ENCODE measurements at regions not wholly inside any gene's neighbourhood (a gene's known extent, or its start where the extent isn't known, plus 50 kb on each side); places are given as distances from the start of the nearest gene placed in this dataset.
"Not testable (repeated sequence)": the region's sequence is repeated elsewhere in the genome, so short reads cannot be mapped to it uniquely, and the experiment has no call there.

DNA sequence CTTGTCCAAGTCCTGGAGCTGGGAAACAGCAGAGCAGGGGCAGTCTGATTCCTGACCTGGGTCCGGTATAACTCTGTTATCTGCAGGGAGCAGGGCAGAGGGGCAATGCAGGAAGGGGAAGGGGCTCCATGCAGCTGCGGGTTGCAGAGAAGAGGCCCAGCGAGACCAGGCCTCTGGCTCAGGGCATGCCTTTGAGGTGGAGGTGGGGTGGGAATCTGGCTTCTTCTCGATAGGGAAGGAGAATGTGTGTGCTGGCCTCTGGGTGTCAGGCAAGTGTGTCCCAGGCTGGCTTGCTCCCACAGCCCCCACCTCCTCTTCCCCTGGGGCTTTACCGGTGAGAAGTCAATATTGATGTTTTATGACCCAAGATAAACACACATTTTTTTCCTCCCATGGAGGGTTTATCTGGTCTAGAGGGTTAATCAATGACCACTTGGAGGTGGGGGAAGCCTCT lies 187.1 kb upstream of the HAAO start:
- no peak overlapping the region for H3K4me3 Mint-ChIP-seq

DNA sequence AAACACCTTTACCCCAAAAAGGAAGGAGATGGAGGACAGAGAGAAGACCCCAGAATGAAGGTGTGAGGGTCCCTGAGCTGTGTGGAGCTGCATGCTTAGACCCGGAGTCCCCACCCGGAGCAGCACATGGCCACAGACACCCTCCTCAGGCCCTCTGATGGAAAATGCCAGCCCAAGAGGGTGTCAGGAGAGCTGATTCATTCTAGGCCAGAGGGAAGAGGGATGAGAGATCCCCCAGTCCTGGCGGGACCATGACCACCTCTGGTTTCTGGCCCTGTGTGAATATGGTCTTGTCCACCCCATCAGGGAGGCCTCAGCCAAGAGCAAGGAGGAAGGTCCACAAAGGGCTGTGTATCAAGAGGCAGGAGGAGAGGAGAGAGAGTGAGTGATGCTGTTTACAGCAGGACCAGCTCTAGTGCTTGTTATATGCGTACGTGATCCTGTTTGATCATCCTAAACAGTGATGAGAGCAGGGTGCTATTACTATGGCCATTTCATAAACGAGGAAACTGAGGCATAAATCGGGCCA lies 186.6 kb upstream of the HAAO start:
- Mint-ChIP-seq H3K4me3 (no peak overlapping the region), H3K27ac (no peak overlapping the region), H3K27me3 (no peaks in the 10 kb centered on the region), H3K9me3 (ENCODE audit: low read depth) (no peaks in the 10 kb centered on the region), H3K4me1 (peaks cover 6% of the 10 kb centered on the region), H3K36me3 (ENCODE audit: low read depth) (no peaks in the 10 kb centered on the region)
- DNase-seq (no peak), ATAC-seq (no peak)
- intact Hi-C loops (cut with DNase I, micrococcal nuclease) = loop anchor here (5.0 to 10.0 kb wide), 2 partner anchors 146 to 148 kb away; no protein-coding TSS in a partner anchor
- ChIA-PET POLR2A (interaction anchor here (0.6 kb wide), 1 partner anchor 9 kb away, joined by 3 read pairs; no protein-coding TSS in a partner anchor), CTCF (no interaction called here)

More for the DNA sequence above, 187.1 kb upstream of the HAAO start:
- no peaks in the 10 kb centered on the region for H3K27me3 Mint-ChIP-seq
- no peak for ATAC-seq
- no peaks in the 10 kb centered on the region for H3K9me3 Mint-ChIP-seq (ENCODE audit: low read depth)
- no peaks in the 10 kb centered on the region for H3K36me3 Mint-ChIP-seq (ENCODE audit: low read depth)
- no peak overlapping the region for H3K27ac Mint-ChIP-seq
- intact Hi-C loops (cut with DNase I, micrococcal nuclease) = loop anchor here (5.0 to 10.0 kb wide), 2 partner anchors 145 to 148 kb away; no protein-coding TSS in a partner anchor
- ChIA-PET POLR2A (interaction anchor here (0.6 kb wide), 1 partner anchor 9 kb away, joined by 3 read pairs; no protein-coding TSS in a partner anchor), CTCF (interaction anchor here (0.8 kb wide), 1 partner anchor 12 kb away, joined by 5 read pairs; no protein-coding TSS in a partner anchor)
- H3K4me1 Mint-ChIP-seq = peaks cover 6% of the 10 kb centered on the region
- no peak for DNase-seq

DNA sequence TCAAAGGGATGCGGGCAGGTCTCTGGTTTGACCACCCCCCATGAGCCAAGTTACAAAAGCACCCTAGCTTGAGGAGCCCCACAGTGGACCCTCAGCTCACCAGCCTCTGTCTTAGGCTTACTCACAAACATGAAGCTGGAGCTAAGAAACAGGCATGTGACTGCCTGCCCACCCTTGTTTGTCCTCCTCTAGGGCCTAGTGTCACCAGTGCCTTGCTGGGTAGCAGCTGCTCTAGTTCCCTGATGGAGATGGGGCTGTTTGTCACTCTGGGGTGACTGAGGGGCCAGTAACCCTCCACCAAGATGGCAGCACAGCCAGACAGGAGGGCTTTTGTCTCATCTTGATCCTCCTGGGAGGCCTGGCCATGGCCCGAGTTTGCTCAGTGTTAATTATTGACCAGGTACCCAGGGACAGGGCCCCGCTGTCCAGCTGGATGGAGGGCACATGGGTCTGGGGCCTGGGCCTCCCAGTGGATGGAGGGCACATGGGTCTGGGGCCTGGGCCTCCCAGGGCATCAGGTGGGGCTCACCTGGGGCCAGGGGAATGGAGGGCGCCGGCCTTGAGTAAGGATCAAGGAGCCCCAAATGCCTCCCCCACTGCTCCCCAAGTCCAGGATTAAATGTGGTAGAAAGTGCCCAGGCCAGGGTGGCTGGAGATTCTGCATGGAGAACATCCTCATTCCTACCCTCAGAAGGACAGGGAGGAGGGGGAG lies 185.9 kb upstream of the HAAO start:
- no peak for ATAC-seq
- intact Hi-C loops (cut with DNase I, micrococcal nuclease) = loop anchor here (5.0 to 10.0 kb wide), 2 partner anchors 146 to 149 kb away; no protein-coding TSS in a partner anchor
- Mint-ChIP-seq H3K4me1 (peaks cover 6% of the 10 kb centered on the region), H3K36me3 (ENCODE audit: low read depth) (no peaks in the 10 kb centered on the region), H3K9me3 (ENCODE audit: low read depth) (no peaks in the 10 kb centered on the region), H3K27me3 (no peaks in the 10 kb centered on the region), H3K4me3 (no peak overlapping the region), H3K27ac (no peak overlapping the region)
- POLR2A ChIA-PET = interaction anchor here (0.6 kb wide), 1 partner anchor 10 kb away, joined by 3 read pairs; no protein-coding TSS in a partner anchor
- CTCF ChIA-PET = interaction anchor here (0.8 to 1.2 kb wide), 5 partner anchors 120 to 506 kb away, joined by 3 to 4 read pairs (median 3); no protein-coding TSS in a partner anchor
- DNase-seq = no peak

DNA sequence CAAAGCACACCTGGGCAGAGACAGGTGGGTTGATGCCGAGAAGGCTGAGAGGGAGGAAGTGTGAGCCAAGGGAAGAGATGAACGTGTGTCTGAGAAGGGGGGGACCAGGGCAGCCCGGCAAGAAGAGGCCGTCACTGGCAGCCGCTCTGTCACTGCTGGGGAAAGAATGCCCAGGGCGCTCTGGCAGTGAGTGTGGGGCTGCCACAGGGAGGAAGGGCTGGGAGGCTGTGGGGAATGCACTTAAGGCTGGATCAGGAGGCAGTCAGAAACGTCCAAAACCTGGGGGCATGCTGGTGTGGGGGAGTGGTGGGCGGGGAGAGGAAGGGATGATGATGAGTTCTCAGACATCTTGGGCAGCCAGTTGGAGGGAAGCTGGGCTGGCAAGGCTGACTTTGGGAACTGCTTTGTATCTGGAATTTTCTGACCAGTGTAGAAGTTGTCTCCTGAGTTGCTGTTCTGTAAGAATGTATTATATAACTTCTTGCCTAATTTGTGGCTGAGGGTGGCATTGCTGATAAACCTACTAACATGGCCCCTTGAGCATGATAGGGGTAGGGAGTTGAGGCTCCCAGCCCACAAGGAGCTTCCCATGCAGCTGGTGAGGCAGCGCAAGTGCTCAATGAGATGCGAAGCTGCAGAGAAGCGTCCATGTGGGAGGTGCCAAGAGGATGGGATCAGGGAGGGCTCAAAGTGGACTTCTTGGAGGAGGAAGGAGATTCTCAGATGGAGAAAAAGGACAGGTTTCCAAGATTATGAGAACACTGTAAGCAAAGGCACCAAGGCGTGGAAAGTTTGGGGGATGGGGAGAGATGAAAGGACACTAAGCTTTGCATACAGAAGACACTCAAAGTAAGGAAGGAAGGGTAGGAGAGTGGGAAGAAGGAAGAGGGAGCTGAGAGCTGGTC lies 185.1 kb upstream of the HAAO start:
- DNase-seq = no peak
- POLR2A ChIA-PET = no interaction called here
- CTCF ChIA-PET = interaction anchor here (0.6 to 1.2 kb wide), 8 partner anchors 119 to 507 kb away, joined by 3 to 4 read pairs (median 3); no protein-coding TSS in a partner anchor

DNA sequence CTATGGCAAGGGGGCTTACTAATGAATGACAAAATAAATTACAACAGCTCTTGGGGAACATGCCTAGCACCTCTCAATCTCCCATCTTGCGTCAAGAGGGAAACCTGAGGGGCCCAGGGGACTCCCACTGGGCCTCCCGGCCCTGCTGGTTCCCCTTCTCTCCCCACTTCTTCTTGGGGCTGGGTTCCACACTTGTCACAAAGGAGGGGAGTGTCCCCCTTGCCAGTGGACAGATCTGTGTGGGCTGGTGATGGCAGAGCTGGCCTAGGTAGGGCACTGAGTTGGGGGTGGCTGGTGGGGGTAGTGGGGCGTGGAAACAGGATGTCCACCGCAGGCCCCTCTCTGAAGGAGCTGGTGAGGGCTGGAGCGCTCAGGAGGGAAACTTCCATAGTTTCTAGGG lies 184.0 kb upstream of the HAAO start:
- peak overlapping the region; percentile 11 for H3K27ac Mint-ChIP-seq
- H3K27me3 Mint-ChIP-seq = no peaks in the 10 kb centered on the region
- CTCF ChIA-PET = interaction anchor here (0.8 to 1.4 kb wide), 5 partner anchors 11 to 508 kb away, joined by 3 to 4 read pairs (median 3); no protein-coding TSS in a partner anchor
- ATAC-seq (no peak), DNase-seq (no peak)
- H3K36me3 Mint-ChIP-seq (ENCODE audit: low read depth) = no peaks in the 10 kb centered on the region
- POLR2A ChIA-PET = interaction anchor here (0.6 kb wide), 1 partner anchor 565 kb away, joined by 6 read pairs; no protein-coding TSS in a partner anchor
- intact Hi-C loops (cut with DNase I, micrococcal nuclease) = loop anchor here (5.0 to 10.0 kb wide), 2 partner anchors 148 to 151 kb away; no protein-coding TSS in a partner anchor
- H3K9me3 Mint-ChIP-seq (ENCODE audit: low read depth) = no peaks in the 10 kb centered on the region
- H3K4me1 Mint-ChIP-seq = peaks cover 13% of the 10 kb centered on the region
- H3K4me3 Mint-ChIP-seq = no peak overlapping the region

More for the DNA sequence above, 185.1 kb upstream of the HAAO start:
- no peaks in the 10 kb centered on the region for H3K36me3 Mint-ChIP-seq (ENCODE audit: low read depth)
- peaks cover 9% of the 10 kb centered on the region for H3K4me1 Mint-ChIP-seq
- no peaks in the 10 kb centered on the region for H3K9me3 Mint-ChIP-seq (ENCODE audit: low read depth)
- no peaks in the 10 kb centered on the region for H3K27me3 Mint-ChIP-seq
- intact Hi-C loops (cut with DNase I, micrococcal nuclease) = loop anchor here (5.0 to 10.0 kb wide), 2 partner anchors 147 to 150 kb away; no protein-coding TSS in a partner anchor
- peak overlapping the region; percentile 22 for H3K27ac Mint-ChIP-seq
- H3K4me3 Mint-ChIP-seq = no peak overlapping the region
- ATAC-seq = no peak

DNA sequence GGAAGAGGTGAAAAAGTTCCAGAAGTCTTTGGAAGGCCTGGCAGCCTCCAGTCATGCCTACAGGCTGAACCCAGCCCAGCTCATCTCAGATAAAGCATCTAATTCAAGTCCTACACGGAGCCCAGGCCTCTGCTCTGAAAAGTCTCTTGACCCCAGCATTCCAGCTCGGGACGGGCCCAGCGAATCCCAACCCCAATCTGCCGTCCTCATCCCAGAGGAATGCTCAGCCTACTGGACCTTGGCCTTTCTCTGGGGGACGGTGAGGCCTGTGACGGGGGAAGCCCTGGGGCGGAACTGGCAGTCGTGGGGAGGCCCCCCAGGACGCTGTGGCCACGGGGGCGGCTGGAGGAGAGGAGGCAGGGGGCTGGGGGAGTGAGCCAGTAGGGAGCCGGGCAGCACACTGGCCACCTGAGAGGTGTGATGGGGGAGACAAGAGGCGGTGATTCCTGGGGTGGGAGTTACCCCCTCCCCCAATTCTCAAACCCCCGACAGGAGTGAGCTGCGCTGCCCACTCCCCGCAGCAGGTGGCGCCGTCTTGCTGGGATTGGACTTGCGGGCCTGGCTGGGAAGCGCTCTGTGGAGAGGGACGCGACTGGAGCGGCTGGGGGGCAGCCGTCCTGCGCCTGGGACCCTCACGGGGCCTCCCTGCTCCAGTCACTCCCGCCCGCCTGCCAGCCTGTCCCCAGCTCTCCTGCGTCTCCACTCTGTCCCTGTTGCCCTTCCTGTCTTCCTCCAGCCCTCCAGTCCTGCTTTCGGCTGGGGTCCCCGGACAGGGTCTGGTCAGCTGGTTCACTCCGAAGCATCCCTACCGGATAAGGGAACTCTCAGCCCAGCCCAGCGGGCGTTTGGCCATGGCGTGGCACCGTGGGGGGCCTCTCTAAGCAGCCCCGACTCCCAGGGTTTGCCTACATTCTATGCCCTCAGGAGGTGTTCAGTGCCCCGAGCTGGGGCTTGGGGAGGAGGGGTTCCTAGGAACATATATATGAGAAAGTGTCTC lies 182.6 kb upstream of the HAAO start:
- H3K9me3 Mint-ChIP-seq (ENCODE audit: low read depth) = no peaks in the 10 kb centered on the region
- H3K4me3 Mint-ChIP-seq = no peak overlapping the region
- DNase-seq (peak; percentile 67), ATAC-seq (peak; percentile 43)
- ChIA-PET CTCF (interaction anchor here (0.6 to 1.4 kb wide), 10 partner anchors 10 to 509 kb away, joined by 3 to 10 read pairs (median 3); no protein-coding TSS in a partner anchor), POLR2A (interaction anchor here (1.1 kb wide), 1 partner anchor 254 kb away, joined by 3 read pairs; no protein-coding TSS in a partner anchor)
- no peaks in the 10 kb centered on the region for H3K27me3 Mint-ChIP-seq
- intact Hi-C loops (cut with DNase I, micrococcal nuclease) = loop anchor here (1.0 to 10.0 kb wide), 5 partner anchors 150 to 510 kb away; no protein-coding TSS in a partner anchor
- H3K36me3 Mint-ChIP-seq (ENCODE audit: low read depth) = no peaks in the 10 kb centered on the region
- peaks cover 13% of the 10 kb centered on the region for H3K4me1 Mint-ChIP-seq
- H3K27ac Mint-ChIP-seq = no peak overlapping the region

DNA sequence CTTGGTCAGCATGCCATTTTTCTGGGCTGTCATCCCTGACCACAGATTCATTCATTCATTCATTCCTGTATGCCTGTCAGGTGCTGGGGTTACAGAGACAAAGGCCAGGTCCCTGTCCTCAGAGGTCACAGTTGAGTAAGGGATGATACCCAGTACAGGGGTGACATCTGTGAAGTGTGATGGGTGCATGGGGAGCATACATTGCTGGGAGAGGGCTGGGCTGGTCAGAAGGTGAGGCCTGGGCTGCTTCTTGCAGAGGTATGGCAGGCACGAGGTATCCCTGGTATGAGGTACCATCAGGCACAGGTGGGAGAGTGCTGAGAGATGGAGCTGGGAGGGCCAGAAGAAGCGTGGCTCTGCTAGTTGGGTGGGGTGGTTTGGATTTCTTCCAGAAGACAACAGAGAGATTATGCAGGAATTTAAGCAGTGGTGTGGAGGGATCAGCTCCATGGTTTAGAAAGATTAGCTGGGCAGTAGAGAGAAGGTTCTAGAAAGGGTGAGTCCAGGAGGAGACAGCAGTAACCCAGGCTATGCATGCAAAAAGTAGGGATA lies 181.9 kb upstream of the HAAO start:
- no peaks in the 10 kb centered on the region for H3K36me3 Mint-ChIP-seq (ENCODE audit: low read depth)
- DNase-seq (no peak), ATAC-seq (no peak)
- no peak overlapping the region for H3K27ac Mint-ChIP-seq
- POLR2A ChIA-PET = interaction anchor here (1.1 kb wide), 1 partner anchor 255 kb away, joined by 3 read pairs; no protein-coding TSS in a partner anchor
- peaks cover 13% of the 10 kb centered on the region for H3K4me1 Mint-ChIP-seq
- intact Hi-C loops (cut with DNase I, micrococcal nuclease) = loop anchor here in 1 of 2 experiments (2.0 to 10.0 kb wide), 2 partner anchors 151 to 255 kb away; no protein-coding TSS in a partner anchor
- H3K9me3 Mint-ChIP-seq (ENCODE audit: low read depth) = no peaks in the 10 kb centered on the region
- no peaks in the 10 kb centered on the region for H3K27me3 Mint-ChIP-seq
- H3K4me3 Mint-ChIP-seq = no peak overlapping the region
- CTCF ChIA-PET = interaction anchor here (0.6 to 1.7 kb wide), 9 partner anchors 9 to 510 kb away, joined by 3 to 10 read pairs (median 3); no protein-coding TSS in a partner anchor

DNA sequence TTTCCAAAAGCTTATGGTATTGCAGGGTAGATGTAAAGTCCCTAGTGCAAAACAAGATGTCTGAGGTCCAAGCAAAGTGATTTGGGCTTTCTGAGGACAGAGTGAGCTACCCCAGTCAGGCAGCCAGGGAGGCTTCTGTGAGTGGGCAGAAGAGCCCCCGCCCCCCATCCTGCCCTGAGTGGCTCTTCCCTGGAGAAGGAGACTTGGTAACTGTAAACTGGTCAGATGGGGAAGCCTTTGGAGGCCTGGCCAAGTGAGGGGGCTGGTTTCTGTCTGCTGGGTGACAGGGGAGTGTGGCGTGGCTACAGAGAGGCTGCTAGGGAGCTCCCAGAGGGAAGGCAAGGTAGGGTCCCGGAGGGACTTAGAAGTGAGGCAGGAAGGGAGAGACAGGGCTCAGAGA lies 181.3 kb upstream of the HAAO start:
- DNase-seq (no peak), ATAC-seq (no peak)
- Mint-ChIP-seq H3K27ac (no peak overlapping the region), H3K9me3 (ENCODE audit: low read depth) (no peaks in the 10 kb centered on the region), H3K4me3 (no peak overlapping the region), H3K27me3 (no peaks in the 10 kb centered on the region), H3K36me3 (ENCODE audit: low read depth) (no peaks in the 10 kb centered on the region), H3K4me1 (peaks cover 13% of the 10 kb centered on the region)
- ChIA-PET POLR2A (no interaction called here), CTCF (interaction anchor here (0.8 to 1.7 kb wide), 5 partner anchors 9 to 255 kb away, joined by 3 to 6 read pairs (median 4); no protein-coding TSS in a partner anchor)
- intact Hi-C loops (cut with DNase I, micrococcal nuclease) = loop anchor here in 1 of 2 experiments (2.0 to 10.0 kb wide), 2 partner anchors 151 to 255 kb away; no protein-coding TSS in a partner anchor

DNA sequence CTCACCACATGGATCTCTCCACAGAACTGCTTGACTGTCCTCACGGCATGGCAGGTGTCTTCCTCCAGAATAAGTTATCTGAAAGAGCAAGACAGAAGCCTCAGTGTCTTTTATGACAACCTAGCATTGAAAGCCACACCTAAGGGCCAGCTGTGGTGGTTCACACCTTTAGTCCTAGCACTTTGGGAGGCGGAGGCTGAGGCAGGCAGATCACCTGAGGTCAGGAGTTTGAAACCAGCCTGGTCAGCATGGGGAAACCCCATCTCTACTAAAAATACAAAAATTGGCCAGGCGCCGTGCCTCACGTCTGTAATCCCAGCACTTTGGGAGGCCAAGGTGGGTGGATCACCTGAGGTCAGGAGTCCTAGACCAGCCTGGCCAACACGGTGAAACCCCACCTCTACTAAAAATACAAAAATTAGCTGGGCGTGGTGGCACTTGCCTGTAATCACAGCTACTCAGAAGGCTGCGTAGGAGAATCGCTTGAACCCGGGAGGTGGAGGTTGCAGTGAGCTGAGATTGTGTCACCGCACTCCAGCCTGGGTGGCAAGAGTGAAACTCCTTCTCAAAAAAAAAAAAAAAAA lies 180.6 kb upstream of the HAAO start:
- not testable (repeated sequence) for DNase-seq

More for the DNA sequence above, 180.6 kb upstream of the HAAO start:
- H3K9me3 Mint-ChIP-seq (ENCODE audit: low read depth); POLR2A ChIA-PET; H3K27me3 Mint-ChIP-seq; ATAC-seq; H3K36me3 Mint-ChIP-seq (ENCODE audit: low read depth); H3K27ac Mint-ChIP-seq; H3K4me3 Mint-ChIP-seq: not testable (repeated sequence)
- intact Hi-C loops (cut with DNase I, micrococcal nuclease) = loop anchor here in 1 of 2 experiments (10.0 kb wide), 1 partner anchor 152 kb away; no protein-coding TSS in a partner anchor
- peaks cover 13% of the 10 kb centered on the region for H3K4me1 Mint-ChIP-seq
- CTCF ChIA-PET = interaction anchor here (0.8 to 1.7 kb wide), 4 partner anchors 25 to 256 kb away, joined by 3 to 5 read pairs (median 4); no protein-coding TSS in a partner anchor

Measured in activated CD4-positive, alpha-beta T cell treated with anti-CD3 and anti-CD28 coated beads for 36 hours (primary cell).